GM12878 (cell line): ENCODE measurements at regions not wholly inside any gene's neighbourhood (a gene's known extent, or its start where the extent isn't known, plus 50 kb on each side); places are given as distances from the start of the nearest gene placed in this dataset.

Source experiments
- ATAC-seq: fragments of 200-7000 bp; cut with Tn5 transposase; 3 replicates; pipeline ENCODE4 v1.9.1; 2020; ENCODE audit warnings: mild to moderate bottlenecking, moderate library complexity
- BruUV-seq: library from RNA; stranded (reverse); fragments of 400-500 nt; replicated peaks from 2 replicates; lab custom pipeline; 2021; lab: Mats Ljungman, UMichigan
- CTCF ChIA-PET: fragments of 300-600 bp; sonication (Branson Sonifier 250); formaldehyde crosslinking; extraction: SDS; loops from one replicate; lab custom pipeline; 2021; ENCODE audit warnings: inconsistent platforms; lab: Yijun Ruan, JAX
- POLR2A ChIA-PET: fragments of 350-600 bp; formaldehyde crosslinking; extraction: SDS; loops from one replicate; lab custom pipeline; 2021; ENCODE audit warnings: inconsistent platforms; lab: Charles Lee
- RAD21 ChIA-PET: fragments of 300-600 bp; sonication (Branson Sonifier 250); formaldehyde crosslinking; loops from one replicate; lab custom pipeline; 2023; ENCODE audit warnings: antibody characterized with exemption; ENCODE audit not compliant: unreplicated experiment; lab: Charles Lee
- SMC1A ChIA-PET: fragments of 300-600 bp; sonication (Branson Sonifier 250); formaldehyde crosslinking; loops from one replicate; lab custom pipeline; 2023; ENCODE audit not compliant: unreplicated experiment, uncharacterized antibody; lab: Charles Lee
- DNase-seq: peaks from one replicate; pipeline ENCODE4 v3.0.0-alpha.2; 2011; ENCODE audit warnings: low read depth, low spot score
- FAIRE-seq: peaks from 3 replicates; lab custom pipeline; 2011; peaks lifted over from hg19 to GRCh38; lab: Jason Lieb, UNC
- H2AFZ ChIP-seq: 2 replicates; pipeline ENCODE4 v1.6.0; 2011; ENCODE audit warnings: low read depth, low read length, control low read depth; ENCODE audit not compliant: control insufficient read depth
- H3K27ac ChIP-seq: 2 replicates; pipeline ENCODE4 v1.5.1; 2011; ENCODE audit warnings: control low read depth; ENCODE audit not compliant: control insufficient read depth, insufficient read depth
- H3K27me3 ChIP-seq, 2 experiments: replicated peaks in 1 of 2; 2 replicates each; pipeline versions ENCODE4 v1.6.0 to v1.6.1; 2011; ENCODE audit warnings: low read length in 1 of 2; ENCODE audit not compliant: control insufficient read depth in 2 of 2, insufficient read depth in 2 of 2
- H3K36me3 ChIP-seq, 2 experiments: 2 replicates each; pipeline ENCODE4 v1.5.1; 2011; ENCODE audit warnings: low read length in 1 of 2; ENCODE audit not compliant: control insufficient read depth in 2 of 2, insufficient read depth in 2 of 2
- H3K4me1 ChIP-seq: 2 replicates; pipeline ENCODE4 v1.6.1; 2011; ENCODE audit warnings: mild to moderate bottlenecking, low read length, moderate library complexity, mixed read lengths; ENCODE audit not compliant: control insufficient read depth, insufficient read depth
- H3K4me2 ChIP-seq: 2 replicates; pipeline ENCODE4 v1.6.0; 2011; ENCODE audit warnings: control low read depth; ENCODE audit not compliant: control insufficient read depth, insufficient read depth
- H3K4me3 ChIP-seq: fragments of 200-600 bp; sonication (generic); 2 replicates; pipeline ENCODE4 v1.5.1; 2016
- H3K79me2 ChIP-seq: 2 replicates; pipeline ENCODE4 v1.6.0; 2011; ENCODE audit warnings: low read length; ENCODE audit not compliant: control insufficient read depth, insufficient read depth
- H3K9ac ChIP-seq: 2 replicates; pipeline ENCODE4 v1.8.0; 2011; ENCODE audit warnings: low read length, control low read depth, mixed read lengths; ENCODE audit not compliant: control insufficient read depth, insufficient read depth
- H3K9me3 ChIP-seq: replicated peaks from 3 replicates; pipeline ENCODE4 v1.5.1; 2011; ENCODE audit warnings: mild to moderate bottlenecking, low read length; ENCODE audit not compliant: control insufficient read depth, insufficient read depth
- H4K20me1 ChIP-seq: 2 replicates; pipeline ENCODE4 v1.6.0; 2011; ENCODE audit not compliant: control insufficient read depth, insufficient read depth
- CREM ChIP-seq: IDR thresholded peaks from 2 replicates; pipeline ENCODE4 v1.6.1; 2014; ENCODE audit warnings: antibody characterized with exemption, low read depth
- FOS ChIP-seq: IDR thresholded peaks from 3 replicates; pipeline ENCODE4 v1.6.1; 2011; ENCODE audit warnings: borderline replicate concordance; ENCODE audit not compliant: insufficient read length; ENCODE audit errors: extremely low read depth
- MEF2B ChIP-seq: fragments of 450-650 bp; IDR thresholded peaks from 2 replicates; pipeline ENCODE4 v1.6.1; 2018; ENCODE audit warnings: mild to moderate bottlenecking, moderate library complexity; ENCODE audit not compliant: partially characterized antibody, poor library complexity, severe bottlenecking
- NFXL1 ChIP-seq: fragments of 450-650 bp; IDR thresholded peaks from 2 replicates; pipeline ENCODE4 v1.6.1; 2017; ENCODE audit warnings: antibody characterized with exemption, mild to moderate bottlenecking, borderline replicate concordance
- RFX5 ChIP-seq: IDR thresholded peaks from 2 replicates; pipeline ENCODE4 v1.6.1; 2011; ENCODE audit warnings: low read depth, low read length, improper control_type of control experiment
- SMAD1 ChIP-seq: fragments of 450-650 bp; IDR thresholded peaks from 2 replicates; pipeline ENCODE4 v1.6.1; 2018; ENCODE audit warnings: mild to moderate bottlenecking, low read depth; ENCODE audit not compliant: partially characterized antibody
- SMC3 ChIP-seq: IDR thresholded peaks from 2 replicates; pipeline ENCODE4 v1.6.1; 2011; ENCODE audit warnings: low read length, improper control_type of control experiment, borderline replicate concordance
- WGBS: methylation state at CpG from one replicate; pipeline ENCODE4 v1.1.6; 2016; ENCODE audit warnings: low lambda C conversion rate; ENCODE audit not compliant: insufficient replicate concordance, insufficient coverage; ENCODE audit errors: missing lambda C conversion rate; 5-methylcytosine and 5-hydroxymethylcytosine counted together
- in situ Hi-C: fragments of 300-500 bp; cut with MboI; formaldehyde crosslinking; loops from 9 replicates; pipeline ENCODE4 v1.14.3; 2018; ENCODE audit warnings: mixed read lengths
- intact Hi-C: fragments of 100-400 bp; cut with micrococcal nuclease; formaldehyde crosslinking; loops from one replicate; pipeline ENCODE4 v1.14.2; 2022; ENCODE audit not compliant: unreplicated experiment
- TF ChIP-seq, protein P1 (sequence below): fragments of 450-650 bp; conservative IDR thresholded peaks from 2 replicates; pipeline ENCODE4 v1.6.1; 2017; ENCODE audit warnings: mild to moderate bottlenecking, moderate library complexity
- TF ChIP-seq, protein P2 (sequence below): fragments of 450-650 bp; IDR thresholded peaks from 2 replicates; pipeline ENCODE4 v1.6.1; 2018; ENCODE audit warnings: borderline replicate concordance, mild to moderate bottlenecking; ENCODE audit not compliant: partially characterized antibody
- TF ChIP-seq, protein P3 (sequence below): IDR thresholded peaks from 2 replicates; pipeline ENCODE4 v1.6.1; 2012; ENCODE audit warnings: improper control_type of control experiment, low read depth, low read length; ENCODE audit not compliant: insufficient replicate concordance
- TF ChIP-seq, protein P4 (sequence below): fragments of 450-650 bp; IDR thresholded peaks from 2 replicates; pipeline ENCODE4 v1.6.1; 2017; ENCODE audit warnings: mild to moderate bottlenecking

DNA sequence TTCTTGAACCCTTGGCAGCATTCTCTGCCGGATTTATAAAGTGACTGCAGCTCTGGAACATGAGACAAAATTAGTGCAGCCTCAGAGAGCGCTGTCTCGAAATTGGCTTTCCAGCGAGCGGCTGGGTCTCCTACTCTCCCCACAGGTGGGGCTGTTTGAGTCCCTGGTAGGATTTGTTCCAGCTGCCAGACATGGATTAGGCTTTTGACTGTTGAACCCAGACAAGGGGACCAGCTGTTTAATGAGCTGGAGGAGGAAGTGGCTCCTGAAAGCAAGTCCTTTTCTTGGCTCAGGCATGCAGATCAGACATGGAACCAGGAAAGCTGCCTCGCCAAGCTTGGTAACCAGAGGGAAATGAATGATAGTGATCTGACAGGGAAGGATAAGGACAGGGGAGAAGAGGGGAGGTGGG, 69.6 kb downstream of the UBIAD1 start:
- CTCF ChIA-PET: interaction anchor here (0.8 to 1.0 kb wide), 2 partner anchors 33 to 114 kb away, joined by 3 read pairs; no protein-coding TSS in a partner anchor
- SMC1A ChIA-PET: no interaction called here
- intact Hi-C loops: no loop called here
- TF ChIP-seq, protein P1, sequence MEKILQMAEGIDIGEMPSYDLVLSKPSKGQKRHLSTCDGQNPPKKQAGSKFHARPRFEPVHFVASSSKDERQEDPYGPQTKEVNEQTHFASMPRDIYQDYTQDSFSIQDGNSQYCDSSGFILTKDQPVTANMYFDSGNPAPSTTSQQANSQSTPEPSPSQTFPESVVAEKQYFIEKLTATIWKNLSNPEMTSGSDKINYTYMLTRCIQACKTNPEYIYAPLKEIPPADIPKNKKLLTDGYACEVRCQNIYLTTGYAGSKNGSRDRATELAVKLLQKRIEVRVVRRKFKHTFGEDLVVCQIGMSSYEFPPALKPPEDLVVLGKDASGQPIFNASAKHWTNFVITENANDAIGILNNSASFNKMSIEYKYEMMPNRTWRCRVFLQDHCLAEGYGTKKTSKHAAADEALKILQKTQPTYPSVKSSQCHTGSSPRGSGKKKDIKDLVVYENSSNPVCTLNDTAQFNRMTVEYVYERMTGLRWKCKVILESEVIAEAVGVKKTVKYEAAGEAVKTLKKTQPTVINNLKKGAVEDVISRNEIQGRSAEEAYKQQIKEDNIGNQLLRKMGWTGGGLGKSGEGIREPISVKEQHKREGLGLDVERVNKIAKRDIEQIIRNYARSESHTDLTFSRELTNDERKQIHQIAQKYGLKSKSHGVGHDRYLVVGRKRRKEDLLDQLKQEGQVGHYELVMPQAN: no peak
- TF ChIP-seq SMAD1 (no peak), SMC3 (no peak), NFXL1 (no peak), MEF2B (no peak), CREM (no peak), RFX5 (no peak), FOS (no peak)
- TF ChIP-seq, protein P2, sequence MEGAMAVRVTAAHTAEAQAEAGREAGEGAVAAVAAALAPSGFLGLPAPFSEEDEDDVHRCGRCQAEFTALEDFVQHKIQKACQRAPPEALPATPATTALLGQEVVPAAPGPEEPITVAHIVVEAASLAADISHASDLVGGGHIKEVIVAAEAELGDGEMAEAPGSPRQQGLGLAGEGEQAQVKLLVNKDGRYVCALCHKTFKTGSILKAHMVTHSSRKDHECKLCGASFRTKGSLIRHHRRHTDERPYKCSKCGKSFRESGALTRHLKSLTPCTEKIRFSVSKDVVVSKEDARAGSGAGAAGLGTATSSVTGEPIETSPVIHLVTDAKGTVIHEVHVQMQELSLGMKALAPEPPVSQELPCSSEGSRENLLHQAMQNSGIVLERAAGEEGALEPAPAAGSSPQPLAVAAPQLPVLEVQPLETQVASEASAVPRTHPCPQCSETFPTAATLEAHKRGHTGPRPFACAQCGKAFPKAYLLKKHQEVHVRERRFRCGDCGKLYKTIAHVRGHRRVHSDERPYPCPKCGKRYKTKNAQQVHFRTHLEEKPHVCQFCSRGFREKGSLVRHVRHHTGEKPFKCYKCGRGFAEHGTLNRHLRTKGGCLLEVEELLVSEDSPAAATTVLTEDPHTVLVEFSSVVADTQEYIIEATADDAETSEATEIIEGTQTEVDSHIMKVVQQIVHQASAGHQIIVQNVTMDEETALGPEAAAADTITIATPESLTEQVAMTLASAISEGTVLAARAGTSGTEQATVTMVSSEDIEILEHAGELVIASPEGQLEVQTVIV: no peak
- TF ChIP-seq, protein P3, sequence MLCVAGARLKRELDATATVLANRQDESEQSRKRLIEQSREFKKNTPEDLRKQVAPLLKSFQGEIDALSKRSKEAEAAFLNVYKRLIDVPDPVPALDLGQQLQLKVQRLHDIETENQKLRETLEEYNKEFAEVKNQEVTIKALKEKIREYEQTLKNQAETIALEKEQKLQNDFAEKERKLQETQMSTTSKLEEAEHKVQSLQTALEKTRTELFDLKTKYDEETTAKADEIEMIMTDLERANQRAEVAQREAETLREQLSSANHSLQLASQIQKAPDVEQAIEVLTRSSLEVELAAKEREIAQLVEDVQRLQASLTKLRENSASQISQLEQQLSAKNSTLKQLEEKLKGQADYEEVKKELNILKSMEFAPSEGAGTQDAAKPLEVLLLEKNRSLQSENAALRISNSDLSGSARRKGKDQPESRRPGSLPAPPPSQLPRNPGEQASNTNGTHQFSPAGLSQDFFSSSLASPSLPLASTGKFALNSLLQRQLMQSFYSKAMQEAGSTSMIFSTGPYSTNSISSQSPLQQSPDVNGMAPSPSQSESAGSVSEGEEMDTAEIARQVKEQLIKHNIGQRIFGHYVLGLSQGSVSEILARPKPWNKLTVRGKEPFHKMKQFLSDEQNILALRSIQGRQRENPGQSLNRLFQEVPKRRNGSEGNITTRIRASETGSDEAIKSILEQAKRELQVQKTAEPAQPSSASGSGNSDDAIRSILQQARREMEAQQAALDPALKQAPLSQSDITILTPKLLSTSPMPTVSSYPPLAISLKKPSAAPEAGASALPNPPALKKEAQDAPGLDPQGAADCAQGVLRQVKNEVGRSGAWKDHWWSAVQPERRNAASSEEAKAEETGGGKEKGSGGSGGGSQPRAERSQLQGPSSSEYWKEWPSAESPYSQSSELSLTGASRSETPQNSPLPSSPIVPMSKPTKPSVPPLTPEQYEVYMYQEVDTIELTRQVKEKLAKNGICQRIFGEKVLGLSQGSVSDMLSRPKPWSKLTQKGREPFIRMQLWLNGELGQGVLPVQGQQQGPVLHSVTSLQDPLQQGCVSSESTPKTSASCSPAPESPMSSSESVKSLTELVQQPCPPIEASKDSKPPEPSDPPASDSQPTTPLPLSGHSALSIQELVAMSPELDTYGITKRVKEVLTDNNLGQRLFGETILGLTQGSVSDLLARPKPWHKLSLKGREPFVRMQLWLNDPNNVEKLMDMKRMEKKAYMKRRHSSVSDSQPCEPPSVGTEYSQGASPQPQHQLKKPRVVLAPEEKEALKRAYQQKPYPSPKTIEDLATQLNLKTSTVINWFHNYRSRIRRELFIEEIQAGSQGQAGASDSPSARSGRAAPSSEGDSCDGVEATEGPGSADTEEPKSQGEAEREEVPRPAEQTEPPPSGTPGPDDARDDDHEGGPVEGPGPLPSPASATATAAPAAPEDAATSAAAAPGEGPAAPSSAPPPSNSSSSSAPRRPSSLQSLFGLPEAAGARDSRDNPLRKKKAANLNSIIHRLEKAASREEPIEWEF: no peak
- TF ChIP-seq, protein P4, sequence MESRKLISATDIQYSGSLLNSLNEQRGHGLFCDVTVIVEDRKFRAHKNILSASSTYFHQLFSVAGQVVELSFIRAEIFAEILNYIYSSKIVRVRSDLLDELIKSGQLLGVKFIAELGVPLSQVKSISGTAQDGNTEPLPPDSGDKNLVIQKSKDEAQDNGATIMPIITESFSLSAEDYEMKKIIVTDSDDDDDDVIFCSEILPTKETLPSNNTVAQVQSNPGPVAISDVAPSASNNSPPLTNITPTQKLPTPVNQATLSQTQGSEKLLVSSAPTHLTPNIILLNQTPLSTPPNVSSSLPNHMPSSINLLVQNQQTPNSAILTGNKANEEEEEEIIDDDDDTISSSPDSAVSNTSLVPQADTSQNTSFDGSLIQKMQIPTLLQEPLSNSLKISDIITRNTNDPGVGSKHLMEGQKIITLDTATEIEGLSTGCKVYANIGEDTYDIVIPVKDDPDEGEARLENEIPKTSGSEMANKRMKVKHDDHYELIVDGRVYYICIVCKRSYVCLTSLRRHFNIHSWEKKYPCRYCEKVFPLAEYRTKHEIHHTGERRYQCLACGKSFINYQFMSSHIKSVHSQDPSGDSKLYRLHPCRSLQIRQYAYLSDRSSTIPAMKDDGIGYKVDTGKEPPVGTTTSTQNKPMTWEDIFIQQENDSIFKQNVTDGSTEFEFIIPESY: no peak

More for the DNA sequence above, 69.6 kb downstream of the UBIAD1 start:
- FAIRE-seq (no peak), DNase-seq (no peak), ATAC-seq (no peak)
- no peak overlapping the region for H3K27ac ChIP-seq
- POLR2A ChIA-PET: no interaction called here
- RAD21 ChIA-PET: no interaction called here
- peaks cover 3% of the 10 kb centered on the region in 2 experiments; a peak in 2 of 4 replicates for H3K27me3 ChIP-seq
- H3K79me2 ChIP-seq: no peaks in the 10 kb centered on the region
- no peaks in the 10 kb centered on the region for H3K36me3 ChIP-seq
- BruUV-seq: no TSS peak
- H3K9me3 ChIP-seq: no peaks in the 10 kb centered on the region; the same call in 2 of the 3 replicates
- no peak overlapping the region for H3K4me3 ChIP-seq
- WGBS: 54% methylated on average over 6 of the region's 6 CpGs
- no peak overlapping the region for H3K9ac ChIP-seq
- H3K4me1 ChIP-seq: no peaks in the 10 kb centered on the region
- H2AFZ ChIP-seq: no peak overlapping the region
- no peaks in the 10 kb centered on the region; the same call in 1 of the 2 replicates for H4K20me1 ChIP-seq
- in situ Hi-C loops: no loop called here
- H3K4me2 ChIP-seq: no peak overlapping the region
